K562 (cell line): ENCODE measurements at regions not wholly inside any gene's neighbourhood (a gene's known extent, or its start where the extent isn't known, plus 50 kb on each side); places are given as distances from the start of the nearest gene placed in this dataset.

ENCODE experiments used
- ATAC-seq: fragments of 200-7000 bp; cut with Tn5 transposase; 3 replicates; pipeline ENCODE4 v1.9.1; 2020; ENCODE audit warnings: moderate library complexity
- BruUV-seq: library from RNA; stranded (reverse); fragments of 400-500 nt; replicated peaks from 2 replicates; lab custom pipeline; 2021; lab: Mats Ljungman, UMichigan
- CTCF ChIA-PET: fragments of 300-600 bp; formaldehyde crosslinking; extraction: SDS; loops from one replicate; lab custom pipeline; 2021; ENCODE audit warnings: low intra/inter-chr PET ratio; lab: Yijun Ruan, JAX
- POLR2A ChIA-PET: fragments of 300-600, 350-650 bp; sonication (Branson Sonifier 250); formaldehyde crosslinking; extraction: SDS; loops from one replicate; lab custom pipeline; 2021; ENCODE audit warnings: antibody characterized with exemption, inconsistent platforms; lab: Yijun Ruan, JAX
- DNase-seq, 4 experiments: peaks; one replicate each; pipeline versions ENCODE4 v3.0.0 to v3.0.0-alpha.2; 2011 to 2018; ENCODE audit warnings: low spot score in 3 of 4, mixed read lengths in 3 of 4; ENCODE audit errors: extremely low read depth in 1 of 4
- FAIRE-seq: peaks from 2 replicates; lab custom pipeline; 2011; peaks lifted over from hg19 to GRCh38; lab: Jason Lieb, UNC
- H2AFZ ChIP-seq: 2 replicates; pipeline ENCODE4 v1.6.0; 2011; ENCODE audit warnings: low read depth, low read length, control low read depth, inconsistent platforms
- H3K27ac ChIP-seq: fragments of 200-600 bp; 3 replicates; pipeline ENCODE4 v1.8.0; 2011; ENCODE audit warnings: low read depth, mild to moderate bottlenecking, control low read depth, inconsistent platforms, low read length, moderate library complexity, mixed read lengths; ENCODE audit errors: extremely low read depth
- H3K27me3 ChIP-seq, 2 experiments: fragments of 300-600 bp in 1 of 2; 2 replicates in 1 of 2; 3 replicates in 1 of 2; pipeline versions ENCODE4 v1.6.0 to v1.8.0; 2011; ENCODE audit warnings: inconsistent platforms in 2 of 2, low read length in 2 of 2, mild to moderate bottlenecking in 1 of 2, mixed read lengths in 1 of 2, moderate library complexity in 1 of 2; ENCODE audit not compliant: control insufficient read depth in 2 of 2, insufficient read depth in 2 of 2
- H3K36me3 ChIP-seq: fragments of 300-600 bp; 3 replicates; pipeline ENCODE4 v1.8.0; 2011; ENCODE audit warnings: mild to moderate bottlenecking, low read length, inconsistent platforms; ENCODE audit not compliant: control insufficient read depth, insufficient read depth
- H3K4me1 ChIP-seq, 2 experiments: fragments of 200-600 bp in 1 of 2; replicated peaks in 1 of 2; 2 replicates in 1 of 2; 3 replicates in 1 of 2; pipeline versions ENCODE4 v1.5.1 to v1.8.0; 2011; ENCODE audit warnings: inconsistent platforms in 2 of 2, low read length in 2 of 2, mild to moderate bottlenecking in 1 of 2, mixed read lengths in 1 of 2, moderate library complexity in 1 of 2; ENCODE audit not compliant: control insufficient read depth in 2 of 2, insufficient read depth in 2 of 2
- H3K4me2 ChIP-seq: 2 replicates; pipeline ENCODE4 v1.6.1; 2011; ENCODE audit warnings: low read length, control low read depth, inconsistent platforms, mixed read lengths; ENCODE audit not compliant: insufficient read depth
- H3K4me3 ChIP-seq: fragments of 200-600 bp; sonication (generic), shearing (Covaris generic); 2 replicates; pipeline ENCODE4 v1.5.1; 2016; ENCODE audit warnings: control low read depth, inconsistent platforms
- H3K79me2 ChIP-seq: fragments of 200-600 bp; 3 replicates; pipeline ENCODE4 v1.8.0; 2011; ENCODE audit warnings: low read length, inconsistent platforms; ENCODE audit not compliant: control insufficient read depth, insufficient read depth
- H3K9ac ChIP-seq, 2 experiments: 2 replicates each; pipeline versions ENCODE4 v1.6.0 to v1.6.1; 2011; ENCODE audit warnings: low read depth in 2 of 2, low read length in 2 of 2, control low read depth in 1 of 2, inconsistent platforms in 1 of 2, mild to moderate bottlenecking in 1 of 2, mixed read lengths in 1 of 2; ENCODE audit not compliant: insufficient read depth in 1 of 2
- H3K9me1 ChIP-seq: one replicate; pipeline ENCODE4 v1.6.0; 2011; ENCODE audit warnings: inconsistent platforms, mild to moderate bottlenecking, low read length, moderate library complexity; ENCODE audit not compliant: control insufficient read depth, insufficient read depth
- H3K9me3 ChIP-seq: replicated peaks from 2 replicates; pipeline ENCODE4 v1.5.1; 2011; ENCODE audit warnings: low read depth, low read length, inconsistent platforms; ENCODE audit not compliant: control insufficient read depth, insufficient read depth
- H4K20me1 ChIP-seq: replicated peaks from 2 replicates; pipeline ENCODE4 v1.6.1; 2011; ENCODE audit warnings: low read length, inconsistent platforms, mixed read lengths; ENCODE audit not compliant: control insufficient read depth, insufficient read depth
- NFIX ChIP-seq: fragments of 250-450 bp; sonication (Bioruptor Pico); IDR thresholded peaks from 2 replicates; pipeline ENCODE4 v1.4.0; 2020; ENCODE audit warnings: low read depth, mild to moderate bottlenecking, moderate library complexity
- PTBP1 ChIP-seq: fragments of 200-400 bp; formaldehyde crosslinking; IDR thresholded peaks from 2 replicates; pipeline ENCODE4 v1.6.1; 2017; ENCODE audit warnings: low read depth, low read length
- ZBTB33 ChIP-seq: sonication (generic); formaldehyde crosslinking; IDR thresholded peaks from 2 replicates; pipeline ENCODE4 v1.8.1; 2023; ENCODE audit warnings: mild to moderate bottlenecking, missing genetic modification reagents
- ZFX ChIP-seq: sonication (generic); formaldehyde crosslinking; IDR thresholded peaks from 2 replicates; pipeline ENCODE4 v1.8.0; 2022; ENCODE audit warnings: mild to moderate bottlenecking, missing genetic modification reagents, moderate library complexity
- ZNF224 ChIP-seq: sonication (generic); formaldehyde crosslinking; IDR thresholded peaks from 2 replicates; pipeline ENCODE4 v1.8.0; 2022; ENCODE audit warnings: mild to moderate bottlenecking, missing genetic modification reagents
- ZNF586 ChIP-seq: fragments of 450-650 bp; formaldehyde crosslinking; conservative IDR thresholded peaks from 2 replicates; pipeline ENCODE4 v1.4.0; 2020; ENCODE audit warnings: mild to moderate bottlenecking, moderate library complexity
- WGBS: fragments of 100-300 bp; shearing (Covaris generic); methylation state at CpG from one replicate; pipeline ENCODE4 v1.1.6; 2016; ENCODE audit warnings: low coverage, mixed read lengths; ENCODE audit not compliant: insufficient coverage; ENCODE audit errors: missing lambda C conversion rate; 5-methylcytosine and 5-hydroxymethylcytosine counted together
- in situ Hi-C: fragments of 300-500 bp; cut with MboI; formaldehyde crosslinking; loops from 4 replicates; pipeline ENCODE4 v1.15.0; 2018; ENCODE audit warnings: inconsistent platforms, mixed read lengths
- intact Hi-C: fragments of 100-400 bp; cut with micrococcal nuclease; formaldehyde crosslinking; loops from 2 replicates; pipeline ENCODE4 v1.14.2; 2022

DNA sequence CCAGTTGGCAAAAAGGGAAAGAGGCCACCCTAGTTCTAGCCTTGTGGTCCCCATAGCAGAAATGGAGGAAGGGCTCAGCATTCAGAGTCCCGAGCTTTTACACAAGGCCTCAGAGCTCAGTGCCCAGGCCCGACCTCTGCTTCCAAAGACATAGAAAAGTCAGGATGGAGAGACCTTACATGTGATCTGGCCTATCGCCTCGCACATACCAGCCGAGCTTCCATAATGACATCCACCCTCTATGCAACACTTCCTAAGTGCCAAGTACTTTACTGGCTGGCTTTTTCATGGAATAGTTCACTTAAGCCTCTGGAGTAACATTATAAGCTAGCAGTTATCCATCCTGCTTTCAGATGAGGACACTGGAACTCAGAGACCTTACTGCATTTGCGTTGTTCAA is 275.9 kb downstream of the FAM43A start:
- DNase-seq (no peak), ATAC-seq (no peak), FAIRE-seq (no peak)
- intact Hi-C loops, result no loop called here
- Histone ChIP-seq H3K27me3 (peaks cover 44 to 63% of the 10 kb centered on the region in 2 experiments), H2AFZ (no peak overlapping the region), H3K9ac (no peak overlapping the region), H3K4me2 (no peak overlapping the region), H3K9me3 (no peaks in the 10 kb centered on the region), H3K36me3 (no peaks in the 10 kb centered on the region), H3K4me1 (no peaks in the 10 kb centered on the region; a peak in 1 of 5 replicates), H3K9me1 (no peaks in the 10 kb centered on the region), H3K4me3 (no peak overlapping the region), H3K79me2 (no peaks in the 10 kb centered on the region)
- in situ Hi-C loops, result no loop called here
- WGBS, result 1% methylated on average over 6 of the region's 6 CpGs
- CTCF ChIA-PET, result interaction anchor here (0.6 kb wide), 1 partner anchor 649 kb away, joined by 4 read pairs; no protein-coding TSS in a partner anchor
- no TSS peak for BruUV-seq
- TF ChIP-seq PTBP1 (no peak), NFIX (no peak), ZBTB33 (no peak), ZNF224 (no peak), ZNF586 (CRISPR knock-in tag) (no peak), ZFX (CRISPR knock-in tag) (no peak)
- TF ChIP-seq, all 486 proteins: peak for 0
- Histone ChIP-seq H4K20me1 (no peaks in the 10 kb centered on the region), H3K27ac (no peak overlapping the region)
- POLR2A ChIA-PET, result interaction anchor here (1.3 kb wide), 1 partner anchor 17 kb away, joined by 6 read pairs; no protein-coding TSS in a partner anchor
